ENCODE measurements at regions not wholly inside any gene's neighbourhood (a gene's known extent, or its start where the extent isn't known, plus 50 kb on each side); places are given as distances from the start of the nearest gene placed in this dataset.
"Not testable (repeated sequence)": the region's sequence is repeated elsewhere in the genome, so short reads cannot be mapped to it uniquely, and the experiment has no call there.

- no peak for DNase-seq
These were observed 600.5 kb downstream of the LTN1 start for GRCh38 chr21:28391938-28392849.

- DNase-seq = no peak
These were observed 605.5 kb downstream of the LTN1 start for GRCh38 chr21:28387220-28387619.

- no peak for DNase-seq
These were observed 606.8 kb downstream of the LTN1 start for GRCh38 chr21:28385845-28386244.

GRCh38 chr21:28381000-28381745 lies 611.5 kb downstream of the LTN1 start:
- not testable (repeated sequence) for DNase-seq

GRCh38 chr21:28380241-28380640 lies 612.4 kb downstream of the LTN1 start:
- no peak for DNase-seq

- DNase-seq = no peak
These were observed 614.7 kb downstream of the LTN1 start for GRCh38 chr21:28378026-28378425.

- DNase-seq = no peak
These were observed 616.8 kb downstream of the LTN1 start for GRCh38 chr21:28375708-28376385.

GRCh38 chr21:28374881-28375280 lies 617.8 kb downstream of the LTN1 start:
- no peak for DNase-seq

- no peak for DNase-seq
These were observed 621.0 kb downstream of the LTN1 start for GRCh38 chr21:28371713-28372112.

GRCh38 chr21:28359300-28359699 lies 633.4 kb downstream of the LTN1 start:
- no peak for DNase-seq

- no peak for DNase-seq
These were observed 634.0 kb downstream of the LTN1 start for GRCh38 chr21:28358702-28359101.

GRCh38 chr21:28358170-28358569 lies 634.5 kb downstream of the LTN1 start:
- no peak for DNase-seq

GRCh38 chr21:28357743-28358142 lies 634.9 kb downstream of the LTN1 start:
- DNase-seq = no peak

- no peak for DNase-seq
These were observed 636.3 kb downstream of the LTN1 start for GRCh38 chr21:28356422-28356821.

- DNase-seq = no peak
These were observed 646.7 kb downstream of the LTN1 start for GRCh38 chr21:28345934-28346333.

GRCh38 chr21:28344985-28345384 lies 647.7 kb downstream of the LTN1 start:
- DNase-seq = no peak

GRCh38 chr21:28342212-28342810 lies 650.4 kb downstream of the LTN1 start:
- no peak for DNase-seq

GRCh38 chr21:28339403-28339802 lies 653.3 kb downstream of the LTN1 start:
- DNase-seq = no peak

- DNase-seq = no peak
These were observed 653.9 kb downstream of the LTN1 start for GRCh38 chr21:28338701-28339305.

GRCh38 chr21:28337315-28337714 lies 655.4 kb downstream of the LTN1 start:
- no peak for DNase-seq

GRCh38 chr21:28336314-28336713 lies 656.4 kb downstream of the LTN1 start:
- DNase-seq = no peak

GRCh38 chr21:28334407-28334806 lies 658.3 kb downstream of the LTN1 start:
- DNase-seq = no peak

All from KG1 (cell line).